ENCODE measurements at regions not wholly inside any gene's neighbourhood (a gene's known extent, or its start where the extent isn't known, plus 50 kb on each side); places are given as distances from the start of the nearest gene placed in this dataset.

- DNase-seq (ENCODE audit: low spot score): no peak
These were observed 1115.2 kb downstream of the TDRD15 start for GRCh38 chr2:22238967-22239366.

DNA sequence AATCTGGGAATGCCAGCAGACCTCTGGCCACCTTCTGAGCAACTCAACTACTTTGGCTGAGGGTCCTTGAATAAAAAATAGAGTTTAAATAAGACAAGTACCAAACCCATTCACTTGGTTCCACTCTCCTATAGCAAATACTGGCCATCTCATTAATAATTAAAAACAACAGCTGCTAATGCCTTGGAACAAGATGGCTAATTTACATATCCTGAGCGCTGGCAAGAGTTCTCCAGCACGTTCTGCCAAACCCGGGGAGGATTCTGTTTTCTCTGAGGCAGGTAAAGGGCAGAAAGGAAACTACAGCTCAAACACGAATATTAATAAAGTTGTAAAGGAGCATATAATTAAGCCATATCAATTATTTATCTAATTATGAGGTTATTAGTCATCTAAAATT lies 1123.7 kb downstream of the TDRD15 start:
- DNase-seq (ENCODE audit: low spot score): no peak

DNA sequence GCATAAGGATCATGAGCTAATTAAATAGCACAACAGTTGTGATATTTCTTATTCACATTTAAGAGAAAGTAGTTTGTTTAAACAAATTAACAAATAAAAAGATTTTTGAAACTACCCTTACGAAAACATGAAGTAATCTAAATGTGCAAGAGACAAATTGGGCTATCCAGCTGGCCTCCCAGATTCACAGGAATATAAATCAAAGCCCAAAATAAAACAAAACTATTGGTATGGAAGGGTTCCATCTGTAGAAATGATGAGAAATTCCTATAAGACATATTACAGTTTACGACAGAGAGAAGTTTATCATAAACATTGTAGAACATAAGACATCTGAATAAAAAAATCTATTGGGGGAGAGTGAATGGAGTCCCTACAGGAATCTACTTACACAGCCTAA lies 1125.1 kb downstream of the TDRD15 start:
- no peak for DNase-seq (ENCODE audit: low spot score)

DNA sequence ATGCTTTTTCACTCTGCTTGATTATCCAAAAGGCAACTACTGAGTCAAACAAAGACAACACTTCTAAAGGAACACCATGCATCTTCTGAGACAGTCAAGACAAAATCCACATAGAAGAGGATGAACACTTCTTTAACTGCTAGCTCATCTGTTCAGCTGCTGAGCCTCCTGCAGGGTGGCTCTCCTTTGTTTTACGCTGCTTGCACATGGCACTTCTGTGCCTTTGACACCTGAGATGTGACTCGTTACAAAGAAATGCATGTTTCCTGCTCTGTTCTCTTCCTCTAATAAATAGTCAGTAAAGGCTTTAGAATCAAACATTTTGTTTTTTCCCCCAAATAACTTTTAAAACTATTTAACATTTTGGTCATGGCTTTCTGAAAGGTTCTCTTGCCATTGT lies 1129.4 kb downstream of the TDRD15 start:
- DNase-seq (ENCODE audit: low spot score): no peak

GRCh38 chr2:22261165-22261564 lies 1123.8 kb upstream of the KLHL29 start:
- DNase-seq (ENCODE audit: low spot score): no peak

DNA sequence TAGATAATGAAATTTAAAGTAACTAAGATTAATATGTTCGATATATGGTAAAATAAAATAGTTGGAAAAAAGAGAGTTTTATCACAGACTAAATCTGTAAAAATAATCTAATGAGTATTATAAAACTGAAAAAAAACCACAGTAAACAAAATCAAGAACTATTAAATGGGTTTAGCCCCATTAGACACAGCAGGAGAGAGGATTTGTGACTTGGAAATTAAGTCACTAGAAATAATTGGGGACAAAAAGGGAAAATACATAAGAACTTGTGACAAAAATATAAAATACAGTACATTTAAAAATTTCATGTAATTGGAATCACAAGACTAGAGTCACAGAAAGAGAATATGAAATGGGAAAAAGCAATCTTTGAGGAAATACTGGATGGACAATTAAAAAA lies 1114.6 kb upstream of the KLHL29 start:
- no peak for DNase-seq (ENCODE audit: low spot score)

GRCh38 chr2:22273853-22274252 lies 1111.1 kb upstream of the KLHL29 start:
- no peak for DNase-seq (ENCODE audit: low spot score)

- DNase-seq (ENCODE audit: low spot score): no peak
These were observed 1110.3 kb upstream of the KLHL29 start for GRCh38 chr2:22274661-22275060.

- DNase-seq (ENCODE audit: low spot score): no peak
These were observed 1108.3 kb upstream of the KLHL29 start for GRCh38 chr2:22276696-22277095.

GRCh38 chr2:22279541-22279940 lies 1105.4 kb upstream of the KLHL29 start:
- no peak for DNase-seq (ENCODE audit: low spot score)

GRCh38 chr2:22281033-22281432 lies 1103.9 kb upstream of the KLHL29 start:
- no peak for DNase-seq (ENCODE audit: low spot score)

DNA sequence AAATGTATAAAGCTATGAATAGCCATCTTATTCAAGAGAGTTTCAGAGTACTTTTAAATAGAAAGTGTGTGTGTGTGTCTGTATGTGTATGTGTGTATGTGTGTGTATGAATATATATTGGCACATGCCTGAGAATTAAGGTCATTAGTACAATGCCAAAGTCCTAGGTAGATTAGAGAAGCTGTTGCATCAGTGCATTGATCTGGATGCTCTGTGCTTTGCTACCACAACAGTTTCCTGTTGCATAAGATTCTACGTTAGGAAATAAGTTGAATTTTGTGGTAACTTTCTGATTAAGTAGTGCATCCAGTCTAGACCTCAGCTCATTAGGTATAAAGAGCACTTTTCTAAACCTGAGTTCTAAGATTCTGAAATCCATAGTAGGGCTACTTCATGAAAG lies 1102.8 kb upstream of the KLHL29 start:
- DNase-seq (ENCODE audit: low spot score): no peak

DNA sequence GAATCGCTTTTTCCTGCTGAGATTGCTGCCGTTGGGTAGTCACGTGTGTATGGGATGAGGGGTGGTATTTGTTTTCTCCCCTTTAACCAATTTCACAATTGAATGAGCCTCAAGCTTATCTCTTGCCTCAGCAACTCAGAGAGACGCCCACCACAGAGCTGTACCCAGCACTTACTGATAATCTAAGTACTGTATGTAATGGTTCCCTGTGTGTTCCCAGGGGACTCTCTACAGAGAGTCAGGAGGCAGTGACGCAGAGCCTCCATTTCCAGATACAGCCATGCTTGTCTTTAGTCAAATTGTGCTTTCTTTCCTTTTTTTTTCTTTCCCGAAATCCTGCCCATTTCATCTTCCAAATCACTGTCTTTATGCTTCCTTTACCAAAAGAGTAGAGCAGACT lies 1102.1 kb upstream of the KLHL29 start:
- no peak for DNase-seq (ENCODE audit: low spot score)

- no peak for DNase-seq (ENCODE audit: low spot score)
These were observed 1101.5 kb upstream of the KLHL29 start for GRCh38 chr2:22283436-22283835.

DNA sequence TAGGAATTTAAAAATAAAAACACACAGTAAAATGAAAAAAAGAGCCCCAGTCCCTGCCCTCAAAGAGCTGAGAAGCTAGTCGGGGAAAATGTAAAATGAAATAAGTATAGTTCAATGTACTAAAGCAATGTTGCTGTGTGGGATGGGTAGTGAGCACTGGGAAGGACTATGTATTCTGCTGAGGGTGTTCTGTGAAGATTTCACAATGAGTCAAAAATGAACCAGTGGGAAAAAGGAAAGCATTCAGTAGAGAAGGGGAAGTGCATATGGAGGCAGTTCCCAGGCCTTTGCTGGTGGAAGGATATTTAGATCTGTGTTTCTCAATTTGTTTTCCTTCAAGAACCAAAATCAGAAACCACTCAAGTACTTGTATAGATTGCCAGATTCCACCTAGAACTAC lies 1094.7 kb upstream of the KLHL29 start:
- DNase-seq (ENCODE audit: low spot score): no peak

DNA sequence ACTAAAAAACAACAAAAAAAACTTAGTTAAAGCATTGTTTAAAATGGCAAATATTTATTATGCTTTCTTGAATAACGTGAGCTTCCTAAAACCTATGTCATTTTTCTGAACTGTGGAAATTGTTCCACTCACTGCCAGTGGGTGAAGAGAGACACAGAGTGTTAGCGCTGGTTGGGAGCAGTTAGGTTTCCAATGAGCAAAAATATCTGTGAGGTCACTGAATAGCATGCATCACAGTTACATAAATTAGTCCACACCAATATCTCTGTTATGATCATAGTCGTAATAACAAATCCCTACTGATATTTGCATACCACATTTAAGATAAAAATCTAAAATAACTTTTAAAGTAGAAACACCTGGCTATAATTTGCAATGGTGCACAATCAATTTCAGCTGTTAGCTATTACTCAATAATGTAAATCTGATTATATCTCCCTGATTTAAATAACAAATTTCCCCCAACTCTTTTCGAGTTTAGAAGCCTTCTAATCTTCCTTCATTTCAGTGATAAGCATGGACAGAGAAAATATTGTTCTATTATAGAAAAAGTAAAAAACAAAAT lies 1094.0 kb upstream of the KLHL29 start:
- DNase-seq (ENCODE audit: low spot score): no peak

DNA sequence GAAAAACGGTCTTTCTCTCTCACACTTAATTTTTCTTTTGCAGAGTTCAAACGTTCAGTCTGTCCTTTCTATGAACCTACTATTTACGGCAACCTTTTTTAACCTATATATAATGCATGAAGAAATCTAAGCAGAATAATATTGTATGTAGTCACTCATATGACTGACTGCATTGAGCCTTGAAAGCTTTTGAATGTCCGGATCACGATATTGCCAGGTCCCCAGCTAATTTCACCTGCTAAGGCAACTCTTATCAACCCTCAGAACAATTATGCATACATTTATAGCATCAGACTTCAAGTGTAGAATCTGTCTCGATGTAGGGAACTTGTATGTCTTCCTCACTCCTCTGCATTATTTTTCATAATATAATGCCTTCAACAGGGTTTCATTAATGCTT lies 1083.8 kb upstream of the KLHL29 start:
- no peak for DNase-seq (ENCODE audit: low spot score)

GRCh38 chr2:22326250-22326649 lies 1058.7 kb upstream of the KLHL29 start:
- DNase-seq (ENCODE audit: low spot score): no peak

GRCh38 chr2:22329211-22330154 lies 1055.5 kb upstream of the KLHL29 start:
- no peak for DNase-seq (ENCODE audit: low spot score)

DNA sequence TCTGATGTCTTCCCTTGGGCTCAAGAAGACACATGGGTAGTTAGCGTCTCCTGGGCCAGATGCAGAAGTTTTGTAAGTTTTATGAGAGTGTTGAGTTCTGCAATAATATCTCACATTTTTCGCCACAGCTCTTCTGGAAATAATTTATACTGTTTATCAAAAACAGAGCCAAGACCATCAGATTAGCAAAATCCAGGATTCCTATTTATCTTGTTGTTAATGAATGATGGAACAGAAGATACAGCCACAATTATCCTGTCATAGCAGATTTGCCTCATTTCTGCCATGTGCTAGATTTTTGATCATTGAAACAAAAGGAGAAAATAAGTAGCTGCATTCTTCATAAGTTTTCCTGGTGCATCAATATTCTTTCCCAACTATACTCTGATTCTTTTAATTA lies 1048.6 kb upstream of the KLHL29 start:
- DNase-seq (ENCODE audit: low spot score): no peak

DNA sequence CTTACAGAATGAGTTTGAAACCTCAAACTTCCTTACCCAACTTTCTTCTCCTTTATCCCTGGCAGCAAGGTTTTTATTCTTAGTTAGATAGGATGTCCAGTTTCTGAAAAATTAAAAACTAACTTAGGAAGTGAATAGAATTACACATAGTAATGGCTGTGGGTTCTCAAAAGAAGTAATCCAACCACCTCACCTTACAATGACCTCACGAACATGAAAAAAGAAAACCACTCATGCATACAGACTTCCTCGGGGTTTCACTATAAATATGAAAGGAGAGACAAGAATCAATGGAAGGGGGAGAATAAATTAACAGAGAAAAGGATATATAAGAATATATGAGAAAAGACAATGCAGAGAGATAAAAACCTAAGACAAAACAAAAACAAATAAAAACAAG lies 1044.3 kb upstream of the KLHL29 start:
- DNase-seq (ENCODE audit: low spot score): no peak

GRCh38 chr2:22347306-22347705 lies 1037.7 kb upstream of the KLHL29 start:
- no peak for DNase-seq (ENCODE audit: low spot score)

DNA sequence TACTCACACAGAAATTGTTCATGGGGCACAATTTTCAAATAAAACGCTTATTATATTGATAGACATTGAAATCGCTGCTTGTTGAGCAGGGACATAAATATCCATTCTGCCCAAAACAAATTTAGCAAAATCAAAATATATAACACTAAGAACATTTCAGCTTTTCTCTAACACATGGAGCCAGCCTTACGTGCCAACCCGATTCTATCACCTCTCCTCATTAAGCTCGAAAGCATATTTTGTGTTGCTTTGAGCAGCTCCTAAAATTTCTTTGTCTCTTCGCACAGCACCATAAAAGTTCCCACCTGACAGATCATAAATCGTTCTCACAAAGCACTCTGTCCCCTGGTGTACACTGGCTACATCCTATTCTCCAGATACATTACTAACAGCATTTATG lies 1034.4 kb upstream of the KLHL29 start:
- DNase-seq (ENCODE audit: low spot score): no peak

Measured in CD4-positive, alpha-beta T cell treated with Interleukin-15 for 4 hours (primary cell).